PC-9 (cell line): ENCODE measurements at regions not wholly inside any gene's neighbourhood (a gene's known extent, or its start where the extent isn't known, plus 50 kb on each side); places are given as distances from the start of the nearest gene placed in this dataset.

Experiments
- BruUV-seq: library from RNA; stranded (reverse); fragments of 400-500 nt; replicated peaks from 2 replicates; lab custom pipeline; 2021; lab: Mats Ljungman, UMichigan
- CTCF ChIA-PET: fragments of 300-600 bp; sonication (Branson Sonifier 250); formaldehyde crosslinking; loops from one replicate; lab custom pipeline; 2022; ENCODE audit warnings: antibody characterized with exemption; lab: Charles Lee
- POLR2A ChIA-PET: fragments of 300-600 bp; sonication (Branson Sonifier 250); formaldehyde crosslinking; loops from one replicate; lab custom pipeline; 2022; ENCODE audit warnings: antibody characterized with exemption; ENCODE audit not compliant: unreplicated experiment; lab: Charles Lee
- DNase-seq, 2 experiments: peaks; one replicate each; pipeline versions ENCODE4 v3.0.0 to v3.0.0-alpha.2; 2015 to 2022; ENCODE audit warnings: mixed read lengths in 1 of 2
- H2AFZ ChIP-seq: fragments of 200-600 bp; sonication (generic); 2 replicates; pipeline ENCODE4 v1.8.1; 2017; ENCODE audit warnings: antibody characterized with exemption
- H3F3A ChIP-seq: fragments of 200-600 bp; sonication (generic); 2 replicates; pipeline ENCODE4 v1.8.1; 2017; ENCODE audit warnings: antibody characterized with exemption, mild to moderate bottlenecking, low read depth; ENCODE audit not compliant: insufficient read depth
- H3K27ac ChIP-seq: fragments of 200-600 bp; sonication (generic); 2 replicates; pipeline ENCODE4 v1.6.1; 2016; ENCODE audit warnings: mixed run types
- H3K27me3 ChIP-seq: fragments of 200-600 bp; sonication (generic); 2 replicates; pipeline ENCODE4 v1.6.1; 2016; ENCODE audit warnings: low read depth, mixed run types; ENCODE audit not compliant: insufficient read depth
- H3K36me3 ChIP-seq: fragments of 200-600 bp; sonication (generic); 2 replicates; pipeline ENCODE4 v1.6.1; 2016; ENCODE audit warnings: low read depth, mixed run types
- H3K4me1 ChIP-seq: fragments of 200-600 bp; sonication (generic); replicated peaks from 2 replicates; pipeline ENCODE4 v1.6.1; 2016; ENCODE audit warnings: mixed run types; ENCODE audit not compliant: insufficient read depth
- H3K4me2 ChIP-seq: fragments of 200-600 bp; sonication (generic); 2 replicates; pipeline ENCODE4 v1.6.1; 2017; ENCODE audit warnings: mixed run types
- H3K4me3 ChIP-seq: fragments of 200-600 bp; sonication (generic); 2 replicates; pipeline ENCODE4 v1.6.1; 2016; ENCODE audit warnings: mixed run types
- H3K79me2 ChIP-seq: fragments of 200-600 bp; sonication (generic); 2 replicates; pipeline ENCODE4 v1.6.1; 2017; ENCODE audit warnings: low read depth, mixed run types
- H3K9me2 ChIP-seq: fragments of 200-600 bp; sonication (generic); 2 replicates; pipeline ENCODE4 v1.8.1; 2017; ENCODE audit warnings: mild to moderate bottlenecking; ENCODE audit not compliant: insufficient read depth
- H3K9me3 ChIP-seq: fragments of 200-600 bp; sonication (generic); 2 replicates; pipeline ENCODE4 v1.8.1; 2016; ENCODE audit warnings: low read depth; ENCODE audit not compliant: insufficient read depth
- H4K20me1 ChIP-seq: fragments of 200-600 bp; sonication (generic); 2 replicates; pipeline ENCODE4 v1.8.1; 2017; ENCODE audit not compliant: insufficient read depth
- EZH2 ChIP-seq: fragments of 200-600 bp; sonication (generic); IDR thresholded peaks from 2 replicates; pipeline ENCODE4 v1.8.0; 2017; ENCODE audit warnings: antibody characterized with exemption, low read depth
- intact Hi-C: fragments of 100-400 bp; cut with micrococcal nuclease; formaldehyde crosslinking; loops from one replicate; pipeline ENCODE4 v1.10.0; 2022; ENCODE audit not compliant: unreplicated experiment
- TF ChIP-seq, protein P1 (sequence below): fragments of 200-600 bp; sonication (generic); conservative IDR thresholded peaks from 2 replicates; pipeline ENCODE4 v1.6.1; 2017; ENCODE audit warnings: mixed run types, antibody characterized with exemption, mild to moderate bottlenecking, moderate library complexity

DNA sequence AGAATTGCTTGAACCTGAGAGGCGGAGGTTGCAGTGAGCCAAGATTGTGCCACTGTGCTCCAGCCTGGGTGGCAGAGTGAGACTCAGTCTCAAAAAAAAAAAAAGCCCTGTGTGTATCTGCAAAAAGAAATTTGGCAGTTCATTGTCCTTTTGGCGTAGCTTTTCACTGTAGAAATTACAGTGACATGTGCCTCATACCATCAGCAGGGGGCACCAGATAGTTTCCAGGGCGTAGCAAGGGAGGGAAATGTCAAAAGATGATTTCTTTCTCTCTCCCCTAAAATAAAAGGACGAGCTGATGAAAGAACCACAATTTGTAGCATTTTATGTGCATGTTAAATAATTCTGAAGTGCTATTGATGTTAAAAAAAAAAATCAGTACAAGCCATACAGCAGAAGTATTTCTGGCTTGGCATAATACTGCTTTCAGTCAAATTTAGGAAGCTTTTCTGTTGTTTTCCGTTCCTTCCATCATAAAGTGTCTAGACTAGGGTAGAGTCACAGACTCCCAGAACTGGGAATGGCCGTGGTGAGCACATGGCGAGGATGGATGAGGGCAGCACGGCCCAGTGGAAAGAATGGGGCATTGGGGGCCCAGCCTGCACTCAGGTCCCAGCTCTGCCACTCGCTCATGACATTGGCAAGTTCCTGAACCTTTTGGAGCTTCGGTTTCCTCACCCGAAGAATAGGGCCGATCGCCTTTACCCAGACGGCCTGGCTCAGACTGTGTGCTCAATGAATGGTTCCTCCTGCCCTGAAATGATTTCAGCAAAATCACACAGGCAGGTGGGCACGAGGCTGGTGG lies 59.8 kb upstream of the RPH3AL start:
- BruUV-seq: no TSS peak
- ChIA-PET CTCF (interaction anchor here (0.6 to 3.1 kb wide), 17 partner anchors 13 to 646 kb away, joined by 3 to 29 read pairs (median 6); partner anchors contain the start of genes RPH3AL and TIMM22), POLR2A (interaction anchor here (0.6 to 0.7 kb wide), 3 partner anchors 23 to 1444 kb away, joined by 3 to 7 read pairs (median 5); no protein-coding TSS in a partner anchor)
- Histone ChIP-seq H3F3A (no peaks in the 10 kb centered on the region), H3K9me3 (no peaks in the 10 kb centered on the region), H3K27me3 (no peaks in the 10 kb centered on the region), H3K9me2 (no peaks in the 10 kb centered on the region), H2AFZ (no peak overlapping the region), H4K20me1 (no peaks in the 10 kb centered on the region), H3K4me1 (peaks cover 11% of the 10 kb centered on the region), H3K79me2 (peaks cover 9% of the 10 kb centered on the region), H3K4me3 (no peak overlapping the region), H3K36me3 (no peaks in the 10 kb centered on the region), H3K4me2 (no peak overlapping the region), H3K27ac (no peak overlapping the region)
- intact Hi-C loops: loop anchor here (1.0 kb wide), 3 partner anchors 282 to 340 kb away; partner anchors contain the start of gene GEMIN4
- TF ChIP-seq, protein P1, sequence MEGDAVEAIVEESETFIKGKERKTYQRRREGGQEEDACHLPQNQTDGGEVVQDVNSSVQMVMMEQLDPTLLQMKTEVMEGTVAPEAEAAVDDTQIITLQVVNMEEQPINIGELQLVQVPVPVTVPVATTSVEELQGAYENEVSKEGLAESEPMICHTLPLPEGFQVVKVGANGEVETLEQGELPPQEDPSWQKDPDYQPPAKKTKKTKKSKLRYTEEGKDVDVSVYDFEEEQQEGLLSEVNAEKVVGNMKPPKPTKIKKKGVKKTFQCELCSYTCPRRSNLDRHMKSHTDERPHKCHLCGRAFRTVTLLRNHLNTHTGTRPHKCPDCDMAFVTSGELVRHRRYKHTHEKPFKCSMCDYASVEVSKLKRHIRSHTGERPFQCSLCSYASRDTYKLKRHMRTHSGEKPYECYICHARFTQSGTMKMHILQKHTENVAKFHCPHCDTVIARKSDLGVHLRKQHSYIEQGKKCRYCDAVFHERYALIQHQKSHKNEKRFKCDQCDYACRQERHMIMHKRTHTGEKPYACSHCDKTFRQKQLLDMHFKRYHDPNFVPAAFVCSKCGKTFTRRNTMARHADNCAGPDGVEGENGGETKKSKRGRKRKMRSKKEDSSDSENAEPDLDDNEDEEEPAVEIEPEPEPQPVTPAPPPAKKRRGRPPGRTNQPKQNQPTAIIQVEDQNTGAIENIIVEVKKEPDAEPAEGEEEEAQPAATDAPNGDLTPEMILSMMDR: peak; percentile 89
- no peak for TF ChIP-seq EZH2
- DNase-seq: peak in 1 of 2 experiments; percentile 48

DNA sequence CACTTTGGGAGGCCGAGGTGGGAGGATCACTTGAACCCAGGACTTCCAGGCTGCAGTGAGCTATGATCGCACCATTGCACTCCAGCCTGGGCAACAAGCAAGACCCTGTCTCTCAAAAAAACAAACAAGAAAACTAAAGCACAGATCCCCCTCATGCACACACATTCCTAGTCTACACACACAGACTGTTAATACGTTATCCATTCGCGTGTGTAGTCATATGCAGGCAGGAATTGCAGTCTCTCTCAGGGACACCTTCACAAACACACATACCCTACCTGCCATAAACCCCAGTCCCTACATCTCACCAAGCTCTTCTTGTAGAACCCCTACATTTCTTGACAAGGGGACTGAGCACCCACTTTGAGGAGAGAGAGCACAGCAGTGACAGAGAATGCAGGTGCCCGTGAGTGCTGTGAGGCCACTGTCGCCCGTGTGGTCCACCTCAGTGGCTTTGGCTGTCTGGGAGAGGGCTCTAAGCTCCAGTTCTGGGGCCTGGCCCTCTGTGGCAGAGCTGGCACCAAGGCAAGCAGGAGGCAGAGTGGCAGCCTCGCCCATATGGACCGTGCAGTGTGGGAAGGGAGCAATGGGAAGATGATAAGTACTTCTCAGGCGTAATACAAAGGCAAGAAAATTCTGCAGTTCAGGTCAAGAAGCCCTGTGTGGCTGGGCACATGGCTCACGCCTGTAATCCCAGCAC lies 59.0 kb upstream of the RPH3AL start:
- no peak overlapping the region for H2AFZ ChIP-seq
- peak overlapping the region; percentile 97; the same call in 1 of the 2 replicates for H3K4me3 ChIP-seq
- H3F3A ChIP-seq: no peaks in the 10 kb centered on the region
- TF ChIP-seq, protein P1: no peak
- TF ChIP-seq EZH2: no peak
- H3K9me2 ChIP-seq: no peaks in the 10 kb centered on the region
- H3K9me3 ChIP-seq: no peaks in the 10 kb centered on the region
- H3K79me2 ChIP-seq: peaks cover 9% of the 10 kb centered on the region
- H3K36me3 ChIP-seq: no peaks in the 10 kb centered on the region
- CTCF ChIA-PET: interaction anchor here (0.6 to 3.1 kb wide), 11 partner anchors 153 to 647 kb away, joined by 3 to 29 read pairs (median 6); partner anchors contain the start of gene TIMM22
- H3K4me2 ChIP-seq: peak overlapping the region; percentile 97
- no peak overlapping the region for H3K27ac ChIP-seq
- intact Hi-C loops: loop anchor here (1.0 kb wide), 3 partner anchors 283 to 341 kb away; partner anchors contain the start of gene GEMIN4
- no peaks in the 10 kb centered on the region for H4K20me1 ChIP-seq
- no TSS peak for BruUV-seq
- POLR2A ChIA-PET: interaction anchor here (0.7 kb wide), 2 partner anchors 692 to 1445 kb away, joined by 3 to 5 read pairs; no protein-coding TSS in a partner anchor
- no peak for DNase-seq
- peaks cover 11% of the 10 kb centered on the region for H3K4me1 ChIP-seq
- no peaks in the 10 kb centered on the region for H3K27me3 ChIP-seq
